ENCODE measurements at regions not wholly inside any gene's neighbourhood (a gene's known extent, or its start where the extent isn't known, plus 50 kb on each side); places are given as distances from the start of the nearest gene placed in this dataset.

DNA sequence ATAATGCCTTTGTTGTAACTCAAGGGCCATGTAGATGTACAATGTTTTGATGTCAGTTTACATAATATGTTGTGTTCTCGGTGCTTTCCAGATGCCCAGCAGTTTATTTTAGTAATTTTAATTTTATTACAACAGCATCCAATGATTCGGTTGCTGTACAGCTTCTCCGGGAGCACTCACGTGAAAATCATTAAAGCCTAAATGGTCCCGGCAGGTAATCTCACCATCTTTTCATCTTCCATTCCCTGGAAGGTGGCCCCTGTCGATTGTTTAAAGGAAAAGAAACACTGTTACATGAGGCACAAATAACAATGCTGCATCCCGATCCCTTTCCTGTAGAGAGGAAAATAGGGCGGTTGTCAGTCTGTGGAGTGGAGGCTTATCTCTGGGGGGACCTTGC lies 498.1 kb downstream of the SLC4A3 start:
- TF ChIP-seq, protein P1, sequence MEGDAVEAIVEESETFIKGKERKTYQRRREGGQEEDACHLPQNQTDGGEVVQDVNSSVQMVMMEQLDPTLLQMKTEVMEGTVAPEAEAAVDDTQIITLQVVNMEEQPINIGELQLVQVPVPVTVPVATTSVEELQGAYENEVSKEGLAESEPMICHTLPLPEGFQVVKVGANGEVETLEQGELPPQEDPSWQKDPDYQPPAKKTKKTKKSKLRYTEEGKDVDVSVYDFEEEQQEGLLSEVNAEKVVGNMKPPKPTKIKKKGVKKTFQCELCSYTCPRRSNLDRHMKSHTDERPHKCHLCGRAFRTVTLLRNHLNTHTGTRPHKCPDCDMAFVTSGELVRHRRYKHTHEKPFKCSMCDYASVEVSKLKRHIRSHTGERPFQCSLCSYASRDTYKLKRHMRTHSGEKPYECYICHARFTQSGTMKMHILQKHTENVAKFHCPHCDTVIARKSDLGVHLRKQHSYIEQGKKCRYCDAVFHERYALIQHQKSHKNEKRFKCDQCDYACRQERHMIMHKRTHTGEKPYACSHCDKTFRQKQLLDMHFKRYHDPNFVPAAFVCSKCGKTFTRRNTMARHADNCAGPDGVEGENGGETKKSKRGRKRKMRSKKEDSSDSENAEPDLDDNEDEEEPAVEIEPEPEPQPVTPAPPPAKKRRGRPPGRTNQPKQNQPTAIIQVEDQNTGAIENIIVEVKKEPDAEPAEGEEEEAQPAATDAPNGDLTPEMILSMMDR (IDR thresholded peaks at IDR 0.05) = no peak

GRCh38 chr2:220127311-220127710 lies 499.9 kb downstream of the SLC4A3 start:
- TF ChIP-seq, protein P1 (IDR thresholded peaks at IDR 0.05) = no peak

DNA sequence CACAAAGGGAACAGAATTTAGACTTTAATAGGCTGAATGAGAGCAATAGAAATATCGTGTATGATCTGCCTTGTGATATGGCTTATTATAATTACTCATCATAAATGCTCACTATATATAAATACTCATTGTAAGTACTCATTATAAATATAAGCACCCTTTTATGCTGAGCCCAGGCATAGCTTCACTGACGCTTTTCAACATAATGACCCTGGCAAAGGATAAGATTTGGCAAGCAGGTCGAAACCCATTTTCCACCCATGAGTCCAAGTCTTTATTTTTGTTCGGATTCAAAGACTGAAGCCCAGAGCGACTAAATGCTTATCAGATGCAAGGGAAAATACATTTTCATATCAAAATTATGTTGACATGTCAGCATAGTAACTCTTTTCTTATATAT lies 500.4 kb downstream of the SLC4A3 start:
- TF ChIP-seq, protein P1 (IDR thresholded peaks at IDR 0.05) = no peak

GRCh38 chr2:220129391-220129790 lies 502.0 kb downstream of the SLC4A3 start:
- TF ChIP-seq, protein P1 (IDR thresholded peaks at IDR 0.05) = no peak

DNA sequence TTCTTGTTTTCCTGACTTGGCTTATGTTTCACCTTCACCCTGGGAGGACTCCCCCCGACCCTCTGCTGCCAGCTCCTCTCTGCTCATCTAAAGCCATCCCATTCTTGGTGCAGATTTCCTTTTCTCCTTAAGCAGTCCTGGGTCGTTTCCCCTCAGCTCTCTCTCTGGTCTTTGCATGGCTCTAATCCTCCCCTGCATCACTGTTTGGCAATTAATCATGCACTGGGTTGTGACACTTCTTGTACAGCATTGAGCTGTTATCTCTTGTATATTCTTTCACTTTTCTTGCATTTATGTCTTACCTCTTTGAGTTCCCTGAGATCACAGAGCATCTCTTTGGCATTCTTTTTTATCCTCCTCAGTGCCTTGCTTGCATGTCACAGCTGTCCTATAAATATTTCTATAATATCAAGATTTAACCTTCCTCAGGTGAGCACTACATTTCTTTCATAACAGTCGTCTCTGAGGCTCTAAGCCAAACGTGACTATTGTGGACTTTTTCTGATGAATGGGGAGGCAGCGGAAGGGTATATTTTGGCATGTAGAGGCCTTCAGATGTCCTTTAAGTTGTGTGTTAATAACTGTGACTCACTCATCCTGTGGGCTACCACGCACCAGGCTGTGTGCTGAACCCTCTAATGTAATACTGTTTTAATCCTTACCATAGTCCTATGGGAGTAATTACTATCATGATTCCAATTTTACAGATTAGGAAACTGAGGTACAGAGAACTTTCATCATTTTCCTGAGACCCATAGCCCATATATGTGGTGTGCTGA lies 507.5 kb downstream of the SLC4A3 start:
- TF ChIP-seq, protein P1 (IDR thresholded peaks at IDR 0.05) = no peak

DNA sequence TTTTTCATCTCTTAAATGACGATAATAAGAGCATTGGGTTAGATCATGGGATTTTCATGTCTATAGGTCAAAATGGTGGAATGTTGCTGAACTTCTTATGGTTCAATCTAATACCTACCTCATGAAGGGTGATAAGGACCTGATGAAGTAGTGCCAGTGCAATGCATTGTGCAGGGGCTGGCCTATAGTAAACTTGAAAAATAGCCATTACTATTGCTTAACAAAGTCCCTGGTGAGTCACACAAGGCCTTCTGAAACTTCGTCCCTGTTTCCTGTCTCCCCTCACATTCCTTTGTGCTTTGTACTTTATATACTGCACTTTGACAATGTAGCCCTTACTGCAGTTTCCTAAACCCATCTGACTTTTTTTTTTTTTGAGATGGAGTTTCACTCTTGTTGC lies 515.9 kb downstream of the SLC4A3 start:
- TF ChIP-seq, protein P1 (IDR thresholded peaks at IDR 0.05) = no peak

- TF ChIP-seq, protein P1 (IDR thresholded peaks at IDR 0.05) = no peak
Measured at GRCh38 chr2:220144411-220144810, 517.0 kb downstream of the SLC4A3 start.

All from LNCAP (cell line).